ENCODE measurements at regions not wholly inside any gene's neighbourhood (a gene's known extent, or its start where the extent isn't known, plus 50 kb on each side); places are given as distances from the start of the nearest gene placed in this dataset.
"Not testable (repeated sequence)": the region's sequence is repeated elsewhere in the genome, so short reads cannot be mapped to it uniquely, and the experiment has no call there.

DNA sequence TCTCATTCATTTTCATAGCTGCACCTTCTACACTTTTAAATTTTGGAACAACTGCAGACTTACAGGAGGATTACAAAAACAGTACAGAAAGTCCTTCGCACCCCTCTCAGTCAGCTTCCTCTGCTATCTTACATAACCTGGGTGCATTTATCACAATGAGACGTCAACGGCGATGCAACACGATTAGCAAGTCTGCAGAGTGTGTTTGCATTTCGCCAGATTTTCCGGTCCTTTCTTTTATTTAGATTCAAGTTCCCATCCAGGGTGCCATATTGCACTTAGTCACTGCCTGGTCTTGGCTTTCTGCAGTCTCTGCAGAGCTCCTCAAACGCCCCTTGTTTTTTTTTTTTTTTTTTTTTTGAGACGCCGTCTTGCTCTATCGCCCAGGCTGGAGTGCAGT, 85.9 kb downstream of the ASMT start:
- Mint-ChIP-seq H3K4me3 (no peak overlapping the region), H3K27ac (no peak overlapping the region), H3K36me3 (peaks cover 21% of the 10 kb centered on the region), H3K9me3 (peaks cover 20% of the 10 kb centered on the region), H3K27me3 (no peaks in the 10 kb centered on the region), H3K4me1 (ENCODE audit: low read depth) (no peaks in the 10 kb centered on the region)
- intact Hi-C loops (cut with micrococcal nuclease), result no loop called here
- ChIA-PET CTCF (no interaction called here), POLR2A (no interaction called here)
- DNase-seq, result no peak

- H3K4me3 Mint-ChIP-seq; H3K27ac Mint-ChIP-seq; POLR2A ChIA-PET; H3K4me1 Mint-ChIP-seq (ENCODE audit: low read depth); H3K27me3 Mint-ChIP-seq; DNase-seq; intact Hi-C loops (cut with micrococcal nuclease); CTCF ChIA-PET: not testable (repeated sequence)
- peaks cover 16% of the 10 kb centered on the region for H3K36me3 Mint-ChIP-seq
- H3K9me3 Mint-ChIP-seq, result peaks cover 17% of the 10 kb centered on the region
These were observed 86.6 kb downstream of the ASMT start for GRCh38 chrX:1701396-1701901.

DNA sequence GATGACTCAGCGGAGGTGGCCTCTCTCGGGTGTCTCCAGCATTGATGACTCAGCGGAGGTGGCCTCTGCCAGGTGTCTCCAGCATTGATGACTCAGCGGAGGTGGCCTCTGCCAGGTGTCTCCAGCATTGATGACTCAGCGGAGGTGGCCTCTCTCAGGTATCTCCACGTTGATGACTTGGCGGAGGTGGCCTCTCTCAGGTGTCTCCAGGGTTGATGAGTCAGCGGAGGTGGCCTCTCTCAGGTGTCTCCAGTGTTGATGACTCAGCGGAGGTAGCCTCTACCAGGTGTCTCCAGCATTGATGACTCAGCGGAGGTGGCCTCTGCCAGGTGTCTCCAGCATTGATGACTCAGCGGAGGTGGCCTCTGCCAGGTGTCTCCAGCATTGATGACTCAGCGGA, 87.3 kb downstream of the ASMT start:
- Mint-ChIP-seq H3K36me3 (peaks cover 13% of the 10 kb centered on the region), H3K9me3 (peaks cover 14% of the 10 kb centered on the region)
- H3K27me3 Mint-ChIP-seq; intact Hi-C loops (cut with micrococcal nuclease); DNase-seq; POLR2A ChIA-PET; CTCF ChIA-PET; H3K4me1 Mint-ChIP-seq (ENCODE audit: low read depth); H3K4me3 Mint-ChIP-seq; H3K27ac Mint-ChIP-seq: not testable (repeated sequence)

- peaks cover 13% of the 10 kb centered on the region for H3K36me3 Mint-ChIP-seq
- H3K4me1 Mint-ChIP-seq (ENCODE audit: low read depth); intact Hi-C loops (cut with micrococcal nuclease); CTCF ChIA-PET; H3K27me3 Mint-ChIP-seq; H3K4me3 Mint-ChIP-seq; H3K27ac Mint-ChIP-seq; POLR2A ChIA-PET; DNase-seq: not testable (repeated sequence)
- H3K9me3 Mint-ChIP-seq, result peaks cover 14% of the 10 kb centered on the region
These were observed 87.7 kb downstream of the ASMT start for GRCh38 chrX:1702557-1702956.

GRCh38 chrX:1709277-1709676, 94.4 kb downstream of the ASMT start:
- H3K27me3 Mint-ChIP-seq; CTCF ChIA-PET; H3K4me1 Mint-ChIP-seq (ENCODE audit: low read depth); H3K27ac Mint-ChIP-seq; DNase-seq; POLR2A ChIA-PET; H3K9me3 Mint-ChIP-seq; intact Hi-C loops (cut with micrococcal nuclease); H3K4me3 Mint-ChIP-seq: not testable (repeated sequence)
- peaks cover 14% of the 10 kb centered on the region for H3K36me3 Mint-ChIP-seq

DNA sequence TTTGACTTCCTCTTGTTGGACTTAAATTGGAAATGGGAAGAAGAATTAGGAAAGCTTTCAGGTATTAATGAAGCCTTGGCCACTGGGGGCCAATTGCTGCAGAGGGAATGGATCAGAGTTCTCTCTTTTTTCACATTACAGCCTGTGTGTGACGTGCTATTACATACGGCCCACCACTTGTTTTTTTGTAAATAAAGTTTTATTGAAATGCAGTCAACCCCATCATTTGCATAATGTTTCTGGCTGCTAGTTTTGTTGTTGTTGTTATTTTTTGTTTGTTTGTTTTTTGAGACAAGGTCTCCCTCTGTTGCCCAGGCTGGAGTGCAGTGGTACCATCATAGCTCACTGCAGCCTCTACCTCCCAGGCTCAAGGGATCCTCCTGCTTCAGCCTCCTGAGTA, 98.4 kb downstream of the ASMT start:
- Mint-ChIP-seq H3K9me3 (peaks cover 5% of the 10 kb centered on the region), H3K27ac (no peak overlapping the region), H3K36me3 (peaks cover 19% of the 10 kb centered on the region), H3K27me3 (no peaks in the 10 kb centered on the region), H3K4me3 (no peak overlapping the region), H3K4me1 (ENCODE audit: low read depth) (no peaks in the 10 kb centered on the region)
- POLR2A ChIA-PET, result no interaction called here
- intact Hi-C loops (cut with micrococcal nuclease), result no loop called here
- CTCF ChIA-PET, result no interaction called here
- DNase-seq, result no peak

- Mint-ChIP-seq H3K4me1 (ENCODE audit: low read depth) (no peaks in the 10 kb centered on the region), H3K27ac (no peak overlapping the region), H3K27me3 (no peaks in the 10 kb centered on the region), H3K36me3 (peaks cover 25% of the 10 kb centered on the region), H3K4me3 (no peak overlapping the region), H3K9me3 (peaks cover 6% of the 10 kb centered on the region)
- no peak for DNase-seq
- CTCF ChIA-PET, result no interaction called here
- intact Hi-C loops (cut with micrococcal nuclease), result no loop called here
- POLR2A ChIA-PET, result no interaction called here
These were observed 102.5 kb downstream of the ASMT start for GRCh38 chrX:1717373-1717772.

- CTCF ChIA-PET, result no interaction called here
- H3K9me3 Mint-ChIP-seq, result peaks cover 6% of the 10 kb centered on the region
- POLR2A ChIA-PET, result no interaction called here
These were observed 104.4 kb downstream of the ASMT start for GRCh38 chrX:1719270-1719669.

GRCh38 chrX:1720836-1721235, 106.0 kb downstream of the ASMT start:
- intact Hi-C loops (cut with micrococcal nuclease), result no loop called here
- Mint-ChIP-seq H3K27ac (no peak overlapping the region), H3K27me3 (no peaks in the 10 kb centered on the region), H3K4me1 (ENCODE audit: low read depth) (no peaks in the 10 kb centered on the region), H3K36me3 (peaks cover 14% of the 10 kb centered on the region), H3K4me3 (no peak overlapping the region), H3K9me3 (peaks cover 6% of the 10 kb centered on the region)
- ChIA-PET POLR2A (no interaction called here), CTCF (no interaction called here)
- DNase-seq, result no peak

More at GRCh38 chrX:1719270-1719669, 104.4 kb downstream of the ASMT start:
- Mint-ChIP-seq H3K4me1 (ENCODE audit: low read depth) (no peaks in the 10 kb centered on the region), H3K36me3 (peaks cover 14% of the 10 kb centered on the region), H3K27me3 (no peaks in the 10 kb centered on the region), H3K4me3 (no peak overlapping the region), H3K27ac (no peak overlapping the region)
- no peak for DNase-seq
- intact Hi-C loops (cut with micrococcal nuclease), result no loop called here

DNA sequence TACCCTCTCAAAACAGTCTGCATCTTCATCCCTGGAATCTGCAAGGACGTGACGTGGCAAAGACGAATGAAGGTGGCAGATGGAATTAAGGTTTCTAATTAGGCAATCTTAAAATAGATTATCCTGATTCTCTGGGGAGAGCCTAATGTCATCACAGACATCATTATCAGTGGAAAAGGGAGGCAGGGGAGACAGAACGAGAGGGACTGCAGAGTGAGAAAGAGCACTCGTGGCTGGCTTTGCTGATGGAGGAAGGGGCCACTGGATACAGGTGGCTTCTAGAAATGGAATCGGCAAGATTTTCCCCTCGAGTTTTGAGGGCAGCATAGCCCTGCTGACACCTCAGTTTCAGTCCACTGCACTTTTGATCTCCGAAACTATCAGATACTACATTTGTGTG, 110.6 kb downstream of the ASMT start:
- Mint-ChIP-seq H3K27me3 (no peaks in the 10 kb centered on the region), H3K4me1 (ENCODE audit: low read depth) (no peaks in the 10 kb centered on the region), H3K36me3 (peaks cover 17% of the 10 kb centered on the region), H3K9me3 (peaks cover 11% of the 10 kb centered on the region), H3K4me3 (no peak overlapping the region), H3K27ac (no peak overlapping the region)
- intact Hi-C loops (cut with micrococcal nuclease), result no loop called here
- ChIA-PET POLR2A (no interaction called here), CTCF (no interaction called here)
- no peak for DNase-seq

DNA sequence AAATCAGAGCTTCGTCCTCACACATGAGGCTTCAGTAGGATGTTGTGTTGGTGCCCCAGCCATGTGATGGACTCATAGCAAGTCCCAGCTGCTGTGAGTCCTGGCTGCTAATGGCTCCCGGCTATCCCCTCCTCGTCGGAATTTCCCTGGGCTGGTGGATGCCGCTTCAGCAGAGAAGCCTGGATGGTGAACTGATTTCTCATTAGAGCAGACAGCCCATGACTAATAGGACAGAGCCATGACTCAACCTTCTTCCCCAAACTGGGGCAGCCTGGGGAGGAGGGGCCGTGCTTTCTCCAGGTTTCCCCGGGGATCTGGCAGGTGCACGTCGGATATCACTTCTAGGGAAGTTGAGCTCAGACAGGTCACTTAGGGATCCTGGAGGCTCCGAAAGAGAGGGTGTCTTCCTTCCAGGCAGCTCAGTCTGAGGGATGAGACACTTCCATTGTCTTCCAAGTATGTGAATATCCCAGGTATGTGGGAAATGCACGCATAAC, 112.7 kb downstream of the ASMT start:
- H3K9me3 Mint-ChIP-seq, result peaks cover 7% of the 10 kb centered on the region
- H3K4me3 Mint-ChIP-seq, result no peak overlapping the region
- ChIA-PET POLR2A (no interaction called here), CTCF (no interaction called here)
- H3K36me3 Mint-ChIP-seq, result peaks cover 13% of the 10 kb centered on the region
- H3K27me3 Mint-ChIP-seq, result no peaks in the 10 kb centered on the region
- intact Hi-C loops (cut with micrococcal nuclease), result no loop called here
- no peak overlapping the region for H3K27ac Mint-ChIP-seq
- DNase-seq, result no peak
- no peaks in the 10 kb centered on the region for H3K4me1 Mint-ChIP-seq (ENCODE audit: low read depth)

DNA sequence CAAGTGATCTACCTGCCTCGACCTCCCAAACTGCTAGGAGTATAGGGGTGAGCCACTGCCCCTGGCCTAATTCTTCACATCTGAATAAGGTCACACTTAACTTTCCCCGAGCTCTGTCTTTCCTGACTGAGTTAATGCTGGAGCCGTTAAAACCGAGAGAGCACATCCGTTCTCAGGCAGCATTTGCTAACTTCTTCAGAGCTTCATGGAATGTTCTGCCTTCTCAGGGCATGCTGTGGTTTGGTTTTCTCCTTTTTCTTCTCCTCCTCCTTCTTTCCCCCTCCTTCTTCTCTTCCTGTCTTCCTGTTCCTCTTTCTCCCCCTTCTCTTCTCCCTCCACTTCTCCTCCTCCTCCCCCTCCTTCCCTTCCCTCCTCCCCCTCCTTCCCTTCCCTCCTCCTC, 119.9 kb downstream of the ASMT start:
- H3K9me3 Mint-ChIP-seq, result peaks cover 2% of the 10 kb centered on the region
- H3K4me3 Mint-ChIP-seq, result no peak overlapping the region
- no peaks in the 10 kb centered on the region for H3K27me3 Mint-ChIP-seq
- no peak overlapping the region for H3K27ac Mint-ChIP-seq
- no peak for DNase-seq
- intact Hi-C loops (cut with micrococcal nuclease), result no loop called here
- H3K36me3 Mint-ChIP-seq, result peaks cover 7% of the 10 kb centered on the region
- ChIA-PET CTCF (no interaction called here), POLR2A (no interaction called here)
- H3K4me1 Mint-ChIP-seq (ENCODE audit: low read depth), result no peaks in the 10 kb centered on the region

- Mint-ChIP-seq H3K9me3 (peaks cover 38% of the 10 kb centered on the region), H3K27ac (no peak overlapping the region), H3K27me3 (no peaks in the 10 kb centered on the region), H3K4me3 (no peak overlapping the region), H3K4me1 (ENCODE audit: low read depth) (no peaks in the 10 kb centered on the region), H3K36me3 (peaks cover 63% of the 10 kb centered on the region)
- CTCF ChIA-PET, result no interaction called here
- intact Hi-C loops (cut with micrococcal nuclease), result no loop called here
- no peak for DNase-seq
- POLR2A ChIA-PET, result no interaction called here
These were observed 127.0 kb downstream of the ASMT start for GRCh38 chrX:1741816-1742394.

Data from activated CD4-positive, alpha-beta memory T cell treated with anti-CD3 and anti-CD28 coated beads for 36 hours (primary cell).